Mesenchymal stem cell (in vitro differentiated cells and primary cell): ENCODE measurements at regions not wholly inside any gene's neighbourhood (a gene's known extent, or its start where the extent isn't known, plus 50 kb on each side); places are given as distances from the start of the nearest gene placed in this dataset.

ENCODE experiments used
- DNase-seq: peaks from one replicate; pipeline ENCODE4 v3.0.0-alpha.2; 2013
- H2AFZ ChIP-seq: one replicate; pipeline ENCODE4 v1.6.1; 2013; ENCODE audit warnings: low read depth, mild to moderate bottlenecking, control low read depth, inconsistent platforms, low read length, moderate library complexity
- H2AK5ac ChIP-seq: 2 replicates; pipeline ENCODE4 v1.6.1; 2013; ENCODE audit warnings: low read length, moderate library complexity, mild to moderate bottlenecking, inconsistent platforms; ENCODE audit not compliant: severe bottlenecking
- H2BK120ac ChIP-seq: one replicate; pipeline ENCODE4 v1.6.1; 2013; ENCODE audit warnings: low read depth, mild to moderate bottlenecking, inconsistent platforms, low read length, moderate library complexity
- H2BK12ac ChIP-seq, 2 experiments: one replicate each; pipeline ENCODE4 v1.6.1; 2013; ENCODE audit warnings: inconsistent platforms in 2 of 2, low read length in 2 of 2, mild to moderate bottlenecking in 2 of 2, moderate library complexity in 2 of 2, control low read depth in 1 of 2
- H2BK15ac ChIP-seq: one replicate; pipeline ENCODE4 v1.6.1; 2013; ENCODE audit warnings: mild to moderate bottlenecking, low read depth, inconsistent platforms; ENCODE audit not compliant: poor library complexity, severe bottlenecking
- H2BK5ac ChIP-seq: 2 replicates; pipeline ENCODE4 v1.6.1; 2013; ENCODE audit warnings: low read depth, mild to moderate bottlenecking, low read length, control low read depth, inconsistent platforms; ENCODE audit not compliant: poor library complexity, severe bottlenecking
- H3K14ac ChIP-seq, 2 experiments: one replicate each; pipeline ENCODE4 v1.6.1; 2013; ENCODE audit warnings: inconsistent platforms in 2 of 2, low read length in 2 of 2, control low read depth in 1 of 2, mild to moderate bottlenecking in 1 of 2, moderate library complexity in 1 of 2
- H3K18ac ChIP-seq, 2 experiments: one replicate each; pipeline ENCODE4 v1.6.1; 2013; ENCODE audit warnings: inconsistent platforms in 2 of 2, low read length in 2 of 2, control low read depth in 1 of 2, low read depth in 1 of 2, mild to moderate bottlenecking in 1 of 2
- H3K23ac ChIP-seq, 2 experiments: one replicate each; pipeline ENCODE4 v1.6.1; 2013; ENCODE audit warnings: inconsistent platforms in 2 of 2, low read length in 2 of 2, mild to moderate bottlenecking in 2 of 2, moderate library complexity in 2 of 2, control low read depth in 1 of 2
- H3K27ac ChIP-seq: 2 replicates; pipeline ENCODE4 v1.5.1; 2013; ENCODE audit warnings: mild to moderate bottlenecking, moderate library complexity, low read length, control low read depth, inconsistent platforms; ENCODE audit not compliant: poor library complexity, severe bottlenecking
- H3K27me3 ChIP-seq, 2 experiments: 2 replicates each; pipeline versions ENCODE4 v1.6.1 to v1.7.0; 2013; ENCODE audit warnings: low read length in 2 of 2, mild to moderate bottlenecking in 2 of 2, moderate library complexity in 2 of 2, control low read depth in 1 of 2, inconsistent platforms in 1 of 2; ENCODE audit not compliant: control insufficient read depth in 1 of 2, insufficient read depth in 1 of 2
- H3K36me3 ChIP-seq, 2 experiments: 2 replicates each; pipeline versions ENCODE4 v1.6.1 to v1.7.0; 2013; ENCODE audit warnings: low read length in 2 of 2, control low read depth in 1 of 2, inconsistent platforms in 1 of 2, low read depth in 1 of 2, mild to moderate bottlenecking in 1 of 2; ENCODE audit not compliant: insufficient read depth in 2 of 2, control insufficient read depth in 1 of 2
- H3K4ac ChIP-seq, 2 experiments: one replicate each; pipeline ENCODE4 v1.6.1; 2013; ENCODE audit warnings: inconsistent platforms in 2 of 2, low read length in 2 of 2, mild to moderate bottlenecking in 2 of 2, moderate library complexity in 2 of 2, control low read depth in 1 of 2, low read depth in 1 of 2
- H3K4me1 ChIP-seq: 2 replicates; pipeline ENCODE4 v1.6.1; 2013; ENCODE audit warnings: low read depth, low read length, control low read depth; ENCODE audit not compliant: control insufficient read depth, insufficient read depth
- H3K4me2 ChIP-seq: 2 replicates; pipeline ENCODE4 v1.6.1; 2013; ENCODE audit warnings: low read length, mild to moderate bottlenecking, inconsistent platforms; ENCODE audit not compliant: poor library complexity, severe bottlenecking
- H3K4me3 ChIP-seq, 2 experiments: 2 replicates each; pipeline versions ENCODE4 v1.5.1 to v1.7.0; 2013; ENCODE audit warnings: low read length in 2 of 2, mild to moderate bottlenecking in 2 of 2, control low read depth in 1 of 2, low read depth in 1 of 2; ENCODE audit not compliant: insufficient read depth in 1 of 2
- H3K79me1 ChIP-seq: replicated peaks from 2 replicates; pipeline ENCODE4 v1.6.1; 2013; ENCODE audit warnings: mild to moderate bottlenecking, control low read depth, low read length, inconsistent platforms; ENCODE audit not compliant: poor library complexity, severe bottlenecking
- H3K9ac ChIP-seq: 2 replicates; pipeline ENCODE4 v1.7.0; 2013; ENCODE audit warnings: mild to moderate bottlenecking, low read length, moderate library complexity
- H3K9me3 ChIP-seq: 2 replicates; pipeline ENCODE4 v1.7.0; 2013; ENCODE audit warnings: mild to moderate bottlenecking, low read length; ENCODE audit not compliant: control insufficient read depth
- H4K8ac ChIP-seq: one replicate; pipeline ENCODE4 v1.6.1; 2013; ENCODE audit warnings: inconsistent platforms, mild to moderate bottlenecking, low read length, moderate library complexity
- H4K91ac ChIP-seq: one replicate; pipeline ENCODE4 v1.6.1; 2013; ENCODE audit warnings: mild to moderate bottlenecking, low read length, inconsistent platforms
- WGBS: methylation state at CpG from one replicate; pipeline ENCODE4 v1.1.7; 2013; ENCODE audit warnings: mixed read lengths; 5-methylcytosine and 5-hydroxymethylcytosine counted together

- H2BK120ac ChIP-seq = no peak overlapping the region
- H3K4me1 ChIP-seq = no peaks in the 10 kb centered on the region
- no peak overlapping the region for H3K4me3 ChIP-seq
- H3K4ac ChIP-seq = no peak overlapping the region
- peaks cover 3% of the 10 kb centered on the region for H3K9me3 ChIP-seq
- H2AFZ ChIP-seq = no peak overlapping the region
- H3K9ac ChIP-seq = no peak overlapping the region
- H3K4me2 ChIP-seq = no peak overlapping the region
- H3K23ac ChIP-seq = no peak overlapping the region
- H3K36me3 ChIP-seq = no peaks in the 10 kb centered on the region
- no peak overlapping the region for H4K8ac ChIP-seq
- 58% methylated on average over 3 of the region's 6 CpGs for WGBS
- no peak overlapping the region for H3K14ac ChIP-seq
- no peak overlapping the region for H3K18ac ChIP-seq
- no peak overlapping the region for H2BK15ac ChIP-seq
- no peak overlapping the region for H2AK5ac ChIP-seq
- H3K79me1 ChIP-seq = no peaks in the 10 kb centered on the region
- H3K27ac ChIP-seq = no peak overlapping the region
- no peak for DNase-seq
- H3K27me3 ChIP-seq = peaks cover 40 to 79% of the 10 kb centered on the region in 2 experiments
- H4K91ac ChIP-seq = no peak overlapping the region
- H2BK12ac ChIP-seq = no peak overlapping the region
- H2BK5ac ChIP-seq = no peak overlapping the region
Observed at GRCh38 chr12:113748707-113749432, 217.3 kb downstream of the RBM19 start.

GRCh38 chr12:113747017-113747416, 219.1 kb downstream of the RBM19 start:
- WGBS = 45% methylated on average over 5 of the region's 5 CpGs
- Histone ChIP-seq H2AK5ac (no peak overlapping the region), H3K18ac (no peak overlapping the region), H3K79me1 (no peaks in the 10 kb centered on the region), H4K91ac (no peak overlapping the region), H2BK12ac (no peak overlapping the region), H2AFZ (no peak overlapping the region), H2BK15ac (no peak overlapping the region), H2BK120ac (no peak overlapping the region), H3K27me3 (peaks cover 40 to 83% of the 10 kb centered on the region in 2 experiments), H2BK5ac (no peak overlapping the region), H3K36me3 (no peaks in the 10 kb centered on the region), H3K27ac (no peak overlapping the region), H3K4me3 (no peak overlapping the region), H3K4me2 (no peak overlapping the region), H4K8ac (no peak overlapping the region), H3K9me3 (peaks cover 3% of the 10 kb centered on the region), H3K9ac (no peak overlapping the region), H3K4ac (no peak overlapping the region), H3K14ac (no peak overlapping the region), H3K4me1 (no peaks in the 10 kb centered on the region), H3K23ac (no peak overlapping the region)
- no peak for DNase-seq

GRCh38 chr12:113744802-113745395, 221.2 kb downstream of the RBM19 start:
- Histone ChIP-seq H2AK5ac (no peak overlapping the region), H3K18ac (no peak overlapping the region), H4K8ac (no peak overlapping the region), H4K91ac (no peak overlapping the region), H3K23ac (no peak overlapping the region), H2BK12ac (no peak overlapping the region), H2BK5ac (no peak overlapping the region), H3K4ac (no peak overlapping the region), H3K4me2 (no peak overlapping the region), H3K14ac (no peak overlapping the region), H3K36me3 (no peaks in the 10 kb centered on the region), H2AFZ (no peak overlapping the region), H3K79me1 (no peaks in the 10 kb centered on the region), H3K27ac (no peak overlapping the region), H3K9ac (no peak overlapping the region), H3K27me3 (peaks cover 40 to 91% of the 10 kb centered on the region in 2 experiments), H3K4me1 (no peaks in the 10 kb centered on the region), H3K4me3 (no peak overlapping the region), H2BK120ac (no peak overlapping the region), H3K9me3 (no peaks in the 10 kb centered on the region), H2BK15ac (no peak overlapping the region)
- WGBS = 81% methylated on average over 5 of the region's 8 CpGs
- no peak for DNase-seq

GRCh38 chr12:113742801-113743200, 223.3 kb downstream of the RBM19 start:
- peaks cover 27 to 79% of the 10 kb centered on the region in 2 experiments for H3K27me3 ChIP-seq

More at GRCh38 chr12:113742801-113743200, 223.3 kb downstream of the RBM19 start:
- H3K18ac ChIP-seq = no peak overlapping the region
- no peak overlapping the region for H2BK15ac ChIP-seq
- H3K27ac ChIP-seq = no peak overlapping the region
- DNase-seq = no peak
- H2AFZ ChIP-seq = no peak overlapping the region
- H3K36me3 ChIP-seq = no peaks in the 10 kb centered on the region
- no peak overlapping the region for H3K23ac ChIP-seq
- H3K4me3 ChIP-seq = no peak overlapping the region
- no peak overlapping the region for H4K8ac ChIP-seq
- H3K4ac ChIP-seq = no peak overlapping the region
- H3K79me1 ChIP-seq = no peaks in the 10 kb centered on the region
- H4K91ac ChIP-seq = no peak overlapping the region
- no peak overlapping the region for H2BK12ac ChIP-seq
- no peak overlapping the region for H3K4me2 ChIP-seq
- no peaks in the 10 kb centered on the region for H3K9me3 ChIP-seq
- WGBS = 86% methylated on average over 8 of the region's 8 CpGs
- H2BK5ac ChIP-seq = no peak overlapping the region
- H2AK5ac ChIP-seq = no peak overlapping the region
- no peak overlapping the region for H3K9ac ChIP-seq
- no peak overlapping the region for H2BK120ac ChIP-seq
- no peaks in the 10 kb centered on the region for H3K4me1 ChIP-seq
- no peak overlapping the region for H3K14ac ChIP-seq
